HT1080 (cell line): ENCODE measurements at regions not wholly inside any gene's neighbourhood (a gene's known extent, or its start where the extent isn't known, plus 50 kb on each side); places are given as distances from the start of the nearest gene placed in this dataset.

Experiments used
- DNase-seq: peaks from one replicate; pipeline ENCODE4 v3.0.0-alpha.2; 2015; ENCODE audit warnings: low read depth

- DNase-seq: no peak
Measured at GRCh38 chr16:73608911-73609310, 561.0 kb upstream of the ZFHX3 start.

GRCh38 chr16:73605309-73605708 lies 557.4 kb upstream of the ZFHX3 start:
- DNase-seq: no peak

DNA sequence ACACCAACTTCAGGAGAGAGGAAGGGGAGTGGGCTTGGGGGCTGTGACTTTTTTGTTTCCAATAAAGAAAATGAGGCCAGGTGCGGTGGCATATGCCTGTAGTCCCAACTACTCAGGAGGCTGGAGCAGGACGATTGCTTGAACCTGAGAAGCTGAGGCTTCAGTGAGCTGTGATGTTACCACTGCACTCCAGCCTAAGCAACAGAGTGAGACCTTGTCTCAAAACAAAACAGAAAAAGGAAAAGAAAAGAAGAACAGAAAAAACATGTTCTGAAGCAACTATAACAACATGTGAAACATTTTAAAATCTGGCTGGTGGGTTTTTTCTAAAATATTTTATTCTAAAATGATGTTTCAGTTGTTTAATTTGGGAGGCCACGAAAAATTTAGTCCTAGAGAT lies 554.0 kb upstream of the ZFHX3 start:
- no peak for DNase-seq

DNA sequence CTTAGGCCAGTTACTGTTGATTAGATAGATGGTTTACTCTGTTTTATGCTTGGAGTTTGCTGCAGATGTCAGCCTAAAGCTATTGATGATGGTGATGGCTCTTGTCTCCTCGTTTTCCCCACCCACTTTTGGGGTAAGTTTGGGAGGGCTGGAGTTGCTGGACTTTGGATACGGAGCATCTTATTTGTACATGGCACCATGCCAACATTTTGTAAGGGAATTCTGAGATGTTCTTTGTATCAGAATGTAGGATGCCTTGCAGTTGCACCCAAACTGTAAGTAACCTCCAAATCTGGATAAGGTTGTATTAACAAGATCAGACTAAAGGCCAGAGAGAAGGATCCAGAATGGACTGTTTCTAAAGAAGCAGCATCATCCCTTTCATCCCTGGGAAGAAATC lies 551.9 kb upstream of the ZFHX3 start:
- no peak for DNase-seq

DNA sequence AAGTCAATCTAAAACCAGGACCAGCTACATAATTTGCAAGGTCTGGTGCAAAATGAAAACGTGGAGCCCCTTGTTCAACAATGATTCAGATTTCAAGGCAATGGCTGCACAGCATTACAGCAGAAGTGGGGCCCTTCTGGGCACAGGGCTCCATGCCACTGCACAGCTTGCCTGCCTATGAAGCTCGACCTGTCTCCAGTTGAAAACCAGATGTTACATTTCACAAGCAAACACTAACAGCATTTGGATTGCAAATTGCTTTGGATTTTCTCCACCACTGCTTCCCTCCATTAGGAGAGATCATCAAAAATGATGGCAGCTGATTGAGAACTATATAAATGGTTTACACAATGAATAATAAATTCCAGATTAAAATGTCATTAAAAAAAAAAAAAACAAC lies 551.4 kb upstream of the ZFHX3 start:
- DNase-seq: no peak

DNA sequence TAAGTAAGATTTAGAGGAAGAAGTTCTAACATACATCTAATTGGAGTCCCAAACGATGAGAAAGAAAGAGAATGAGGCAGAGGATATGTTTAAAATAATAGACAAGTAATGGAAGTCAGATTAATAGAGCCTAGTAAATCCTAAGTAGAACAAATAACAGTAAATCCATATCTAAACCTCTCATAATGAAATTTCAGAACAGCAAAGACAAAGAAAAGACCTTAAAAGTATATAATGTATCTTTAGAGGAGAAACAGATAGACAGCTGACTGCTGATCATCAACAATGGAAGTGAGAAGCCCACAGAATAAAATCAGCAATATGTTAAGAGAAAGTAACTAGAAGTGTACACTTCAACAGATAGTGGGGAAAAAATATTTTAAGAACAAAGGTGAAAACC lies 536.2 kb upstream of the ZFHX3 start:
- DNase-seq: no peak

- no peak for DNase-seq
Measured at GRCh38 chr16:73572135-73572828, 524.4 kb upstream of the ZFHX3 start.

GRCh38 chr16:73569266-73569980 lies 521.5 kb upstream of the ZFHX3 start:
- DNase-seq: no peak

- no peak for DNase-seq
Measured at GRCh38 chr16:73568769-73569168, 520.8 kb upstream of the ZFHX3 start.

DNA sequence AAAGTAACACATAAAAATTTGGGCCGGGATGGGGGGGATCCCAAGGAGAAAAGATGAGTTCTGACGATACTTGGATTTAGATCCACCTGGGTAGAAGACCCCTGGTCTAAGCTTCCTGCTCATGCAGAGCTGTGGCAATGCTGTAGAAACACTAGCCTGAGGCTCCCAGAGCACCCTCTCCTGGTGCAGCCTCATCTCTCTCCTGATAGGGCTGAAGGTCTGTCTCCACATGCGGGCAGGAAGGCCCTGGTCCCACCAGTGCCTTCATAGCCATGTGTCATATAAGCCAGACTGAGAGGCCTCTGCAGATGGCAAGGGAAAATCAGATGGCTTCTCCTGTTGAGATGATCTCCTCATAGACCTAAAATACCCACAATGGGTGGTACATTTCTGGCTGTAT lies 518.0 kb upstream of the ZFHX3 start:
- DNase-seq: no peak

DNA sequence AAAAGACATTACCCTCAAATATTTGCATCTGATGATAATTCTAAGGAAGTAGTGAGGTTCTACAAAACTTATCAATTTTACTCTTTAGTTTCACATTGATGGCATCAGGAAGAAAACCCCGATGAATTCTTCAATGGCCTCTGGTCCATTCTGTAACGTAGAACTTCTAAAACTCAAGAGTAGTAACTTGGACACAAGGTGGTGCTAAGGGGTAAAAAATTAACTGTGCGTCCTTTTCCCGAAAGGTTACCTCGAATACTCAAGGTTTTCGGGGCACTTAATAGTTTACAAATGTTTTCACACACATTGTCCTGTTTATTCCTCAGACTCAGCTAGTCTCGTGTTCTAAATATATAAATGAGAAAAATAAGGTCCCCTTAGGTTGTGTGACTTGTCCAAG lies 517.3 kb upstream of the ZFHX3 start:
- peak; percentile 5 for DNase-seq

GRCh38 chr16:73563709-73564108 lies 515.8 kb upstream of the ZFHX3 start:
- DNase-seq: no peak

DNA sequence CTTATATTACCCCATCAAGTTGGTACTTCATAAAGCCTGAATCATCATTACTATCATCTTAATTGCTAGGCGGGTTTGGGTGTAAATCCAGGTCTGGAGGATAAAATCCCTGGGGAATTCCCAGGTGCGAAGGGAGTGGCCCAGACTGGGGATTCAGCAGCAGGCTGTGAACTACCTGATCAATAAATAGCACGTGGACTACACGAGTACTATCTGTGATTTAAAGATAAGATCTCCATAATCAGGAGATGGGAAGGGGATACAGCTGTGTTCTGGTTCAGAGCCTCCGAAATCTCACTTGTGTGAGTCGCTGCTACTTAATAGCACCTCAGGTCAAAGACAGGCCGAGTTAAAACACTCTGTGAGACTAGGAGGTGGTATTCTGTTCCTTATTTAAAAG lies 512.6 kb upstream of the ZFHX3 start:
- no peak for DNase-seq

DNA sequence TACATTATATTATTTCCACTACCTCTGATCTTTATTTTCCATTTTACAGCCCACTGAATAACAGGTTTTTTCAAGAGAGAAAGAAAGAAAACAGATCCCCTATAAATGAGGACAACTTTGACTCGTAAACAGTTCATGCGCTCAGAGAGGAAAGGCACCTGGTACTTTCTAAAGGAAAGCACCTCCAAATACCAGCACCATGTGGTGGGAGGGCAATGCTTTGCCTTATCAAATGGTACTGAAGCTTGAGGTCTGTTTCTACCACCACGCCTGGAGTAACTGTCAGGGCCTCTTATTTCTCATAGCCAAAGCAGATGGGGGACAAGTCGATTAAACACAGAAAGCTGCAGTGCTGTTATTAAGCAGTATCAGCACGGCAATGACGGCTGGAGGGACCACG lies 510.3 kb upstream of the ZFHX3 start:
- DNase-seq: no peak

DNA sequence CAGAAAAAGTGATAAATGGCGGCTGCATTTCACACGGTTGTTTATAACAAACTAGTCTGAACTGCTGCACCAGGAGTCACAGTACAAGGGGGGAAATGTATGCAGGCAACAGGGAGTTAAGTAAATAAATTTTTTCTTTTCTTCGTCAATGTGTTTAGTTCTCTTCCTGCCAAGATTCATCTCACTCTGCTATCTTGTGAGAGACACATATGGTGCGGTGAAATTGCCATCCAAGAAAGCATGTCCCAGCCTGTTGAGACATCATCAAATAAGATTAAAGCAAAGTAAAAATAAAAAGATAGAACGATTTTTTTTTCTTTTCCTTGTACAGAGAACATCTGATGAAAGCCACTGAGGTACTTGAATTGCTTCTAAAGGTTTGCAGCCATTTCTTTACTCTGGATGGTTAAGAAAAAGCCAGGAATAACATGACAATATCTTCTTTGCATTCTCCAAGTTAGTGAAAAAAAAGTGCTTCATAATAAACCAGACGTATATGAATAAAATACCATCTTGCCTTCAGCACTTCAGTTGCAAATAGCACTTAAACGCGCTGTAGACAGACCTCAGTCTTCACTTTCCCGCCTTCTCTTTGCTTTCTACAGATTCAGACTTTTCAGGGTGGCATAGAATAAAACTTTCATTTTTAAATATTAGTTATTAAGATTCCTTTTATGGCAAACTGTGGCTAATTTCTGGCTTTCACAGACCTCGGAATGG lies 506.2 kb upstream of the ZFHX3 start:
- DNase-seq: no peak

DNA sequence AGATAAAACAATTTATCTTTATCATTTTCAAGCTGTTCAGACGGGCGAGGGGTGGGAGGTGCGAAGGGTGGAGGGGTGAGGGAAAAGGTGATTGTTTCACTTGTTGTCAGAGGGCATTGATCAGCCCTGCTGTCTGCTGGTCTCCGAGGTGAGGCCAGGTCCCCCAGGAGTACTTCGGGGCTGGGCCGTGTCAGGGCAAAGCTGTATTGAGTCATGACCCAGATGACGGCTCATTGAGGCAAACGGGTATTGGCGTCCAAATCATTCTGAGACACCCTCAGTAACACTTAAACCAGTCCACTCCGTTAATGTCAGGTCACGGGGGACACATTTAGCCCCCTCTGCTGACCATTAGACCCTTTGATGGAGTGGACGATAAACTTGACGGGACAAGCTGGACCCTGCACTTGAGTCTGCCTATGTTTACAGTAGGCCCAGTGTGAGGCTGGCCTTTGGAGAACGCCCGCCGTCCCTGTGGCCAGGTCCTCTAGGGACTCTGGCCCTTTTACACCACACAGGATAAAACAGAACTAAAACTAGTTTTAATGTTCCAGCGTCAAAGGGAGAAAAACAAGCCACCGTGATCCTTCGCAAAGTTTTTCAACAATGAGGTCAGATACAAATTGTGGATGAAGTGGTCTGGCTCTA lies 502.2 kb upstream of the ZFHX3 start:
- no peak for DNase-seq

DNA sequence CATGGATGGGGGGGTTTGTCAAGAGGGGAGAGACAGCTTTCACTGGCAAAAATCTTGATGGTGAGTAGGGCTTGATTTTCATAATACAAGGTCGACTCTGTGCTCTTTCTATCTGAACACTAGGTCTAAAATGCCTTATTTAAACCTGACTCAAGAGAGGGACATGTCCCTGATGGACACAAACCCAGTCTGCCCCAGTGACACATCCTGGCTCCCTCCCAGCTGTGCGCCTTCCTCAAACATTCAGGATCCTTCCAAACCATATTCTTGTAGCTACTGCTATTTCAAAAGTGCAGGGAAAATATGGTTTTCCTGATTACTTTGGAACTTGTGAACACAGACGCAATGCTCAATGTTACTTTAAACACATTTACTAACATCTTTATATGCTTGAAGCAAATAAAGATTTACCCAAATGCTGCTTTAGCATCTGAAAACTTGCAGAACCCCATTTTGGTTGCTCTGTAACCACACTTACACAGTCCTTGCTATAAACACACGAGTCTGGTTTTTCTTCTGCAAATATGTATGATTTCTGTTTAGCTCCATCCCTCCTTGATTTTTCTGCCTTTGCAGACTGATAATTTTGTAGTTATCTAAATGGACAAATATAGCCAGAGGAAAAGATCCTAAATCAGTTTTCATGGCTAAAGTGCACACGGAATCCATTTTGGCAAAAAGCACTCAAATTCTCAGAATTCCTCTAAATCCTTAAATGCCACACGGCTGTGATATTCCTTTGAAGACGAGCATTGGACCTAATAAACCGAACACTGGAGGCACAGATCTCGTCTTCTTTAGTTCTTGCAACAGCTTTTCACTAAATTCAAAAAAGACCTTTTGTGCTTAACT lies 499.9 kb upstream of the ZFHX3 start:
- no peak for DNase-seq

GRCh38 chr16:73546341-73546845 lies 498.5 kb upstream of the ZFHX3 start:
- no peak for DNase-seq

- no peak for DNase-seq
Measured at GRCh38 chr16:73545755-73546154, 497.8 kb upstream of the ZFHX3 start.

DNA sequence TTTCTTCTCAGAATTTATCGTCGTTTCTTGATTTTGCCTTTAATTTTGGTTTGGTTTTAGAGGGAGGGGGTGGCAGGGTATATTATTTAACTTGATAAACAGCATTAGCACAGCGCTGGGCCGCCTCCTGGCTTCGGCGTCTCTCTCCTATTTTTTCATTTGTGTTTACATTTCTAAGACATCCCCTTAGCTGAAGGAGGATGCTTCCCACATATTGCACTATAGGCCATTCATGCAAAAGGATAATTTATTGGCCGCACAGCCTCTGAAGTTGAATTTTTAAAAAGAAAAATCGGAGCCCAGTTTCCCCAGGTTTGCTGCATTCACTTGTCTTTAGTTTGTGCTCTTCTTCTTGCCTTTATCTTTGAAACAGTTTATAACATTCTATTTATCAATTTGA lies 497.4 kb upstream of the ZFHX3 start:
- no peak for DNase-seq

- no peak for DNase-seq
Measured at GRCh38 chr16:73544826-73545225, 496.9 kb upstream of the ZFHX3 start.
